Stimulated activated CD4-positive, alpha-beta T cell treated with anti-CD3 and anti-CD28 coated beads, Interleukin-15, amount 100 ng/mL, for 48 hours (primary cell): ENCODE measurements at regions not wholly inside any gene's neighbourhood (a gene's known extent, or its start where the extent isn't known, plus 50 kb on each side); places are given as distances from the start of the nearest gene placed in this dataset.
"Not testable (repeated sequence)": the region's sequence is repeated elsewhere in the genome, so short reads cannot be mapped to it uniquely, and the experiment has no call there.

Experiments used
- DNase-seq, 2 donors: peaks; one replicate each; pipeline ENCODE4 v3.0.0-alpha.2; 2020; ENCODE audit warnings: low read depth in 2 of 2

GRCh38 chr3:30438126-30438525, 168.3 kb upstream of the TGFBR2 start:
- no peak for DNase-seq

- no peak for DNase-seq
Observed at GRCh38 chr3:30439451-30440053, 166.8 kb upstream of the TGFBR2 start.

- no peak for DNase-seq
Observed at GRCh38 chr3:30440147-30440604, 166.2 kb upstream of the TGFBR2 start.

- no peak for DNase-seq
Observed at GRCh38 chr3:30440880-30441279, 165.5 kb upstream of the TGFBR2 start.

- no peak for DNase-seq
Observed at GRCh38 chr3:30443756-30444673, 162.4 kb upstream of the TGFBR2 start.

- no peak for DNase-seq
Observed at GRCh38 chr3:30448450-30449289, 157.7 kb upstream of the TGFBR2 start.

- no peak for DNase-seq
Observed at GRCh38 chr3:30449290-30449632, 157.1 kb upstream of the TGFBR2 start.

GRCh38 chr3:30452446-30452845, 154.0 kb upstream of the TGFBR2 start:
- no peak for DNase-seq

- no peak for DNase-seq
Observed at GRCh38 chr3:30453360-30454039, 152.9 kb upstream of the TGFBR2 start.

GRCh38 chr3:30454636-30455035, 151.8 kb upstream of the TGFBR2 start:
- DNase-seq, result no peak

GRCh38 chr3:30455112-30455511, 151.3 kb upstream of the TGFBR2 start:
- not testable (repeated sequence) for DNase-seq

- DNase-seq, result no peak
Observed at GRCh38 chr3:30455840-30456239, 150.6 kb upstream of the TGFBR2 start.

GRCh38 chr3:30456264-30456663, 150.1 kb upstream of the TGFBR2 start:
- DNase-seq, result no peak

GRCh38 chr3:30457081-30457480, 149.3 kb upstream of the TGFBR2 start:
- no peak for DNase-seq

GRCh38 chr3:30457726-30458125, 148.7 kb upstream of the TGFBR2 start:
- DNase-seq, result no peak

- no peak for DNase-seq
Observed at GRCh38 chr3:30458376-30459171, 147.8 kb upstream of the TGFBR2 start.

GRCh38 chr3:30461311-30461710, 145.1 kb upstream of the TGFBR2 start:
- no peak for DNase-seq

GRCh38 chr3:30462721-30463470, 143.5 kb upstream of the TGFBR2 start:
- DNase-seq, result no peak

GRCh38 chr3:30464381-30464780, 142.0 kb upstream of the TGFBR2 start:
- no peak for DNase-seq

- no peak for DNase-seq
Observed at GRCh38 chr3:30465454-30465853, 140.9 kb upstream of the TGFBR2 start.
